ENCODE measurements at regions not wholly inside any gene's neighbourhood (a gene's known extent, or its start where the extent isn't known, plus 50 kb on each side); places are given as distances from the start of the nearest gene placed in this dataset.
"Not testable (repeated sequence)": the region's sequence is repeated elsewhere in the genome, so short reads cannot be mapped to it uniquely, and the experiment has no call there.

GRCh38 chr15:21174761-21175160 is 265.5 kb downstream of the POTEB3 start:
- not testable (repeated sequence) for DNase-seq

DNA sequence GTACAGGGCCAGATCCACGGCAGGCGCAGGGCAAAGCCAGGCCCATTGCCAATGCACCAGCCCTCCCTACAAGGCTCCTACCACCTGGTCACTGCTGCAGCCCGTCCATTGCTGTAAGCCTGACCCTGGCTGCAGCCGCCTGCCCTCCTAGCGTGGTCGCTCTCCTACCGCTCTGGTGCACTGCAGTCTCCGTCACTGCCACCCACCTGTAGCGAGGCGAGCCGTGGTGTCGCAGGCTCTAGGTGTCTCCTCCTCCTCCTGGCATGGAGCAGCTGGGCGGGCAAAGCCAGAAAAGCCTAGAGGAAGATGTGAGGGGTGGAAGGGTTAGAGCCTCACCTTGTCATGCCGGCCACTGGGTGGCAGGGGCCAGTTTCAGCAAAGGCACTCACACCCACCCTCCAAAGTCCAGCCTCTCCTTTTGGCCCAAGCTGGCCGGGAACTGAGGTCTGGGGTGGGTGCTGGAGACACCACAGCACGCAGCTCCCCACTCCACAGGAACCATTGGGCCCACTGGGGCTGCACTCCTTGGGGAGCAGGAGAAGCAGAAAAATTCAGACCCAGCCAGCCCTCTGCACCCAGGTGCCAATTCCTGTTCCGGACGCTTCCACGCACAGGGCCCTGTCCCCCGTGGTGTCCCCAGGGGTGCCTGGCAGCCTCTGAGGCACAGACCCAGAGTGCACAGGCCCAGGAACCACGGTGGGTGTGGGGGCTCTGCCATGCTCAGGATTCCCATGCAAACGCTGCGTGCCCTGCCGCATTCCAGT is 285.3 kb upstream of the POTEB2 start:
- not testable (repeated sequence) for DNase-seq

DNA sequence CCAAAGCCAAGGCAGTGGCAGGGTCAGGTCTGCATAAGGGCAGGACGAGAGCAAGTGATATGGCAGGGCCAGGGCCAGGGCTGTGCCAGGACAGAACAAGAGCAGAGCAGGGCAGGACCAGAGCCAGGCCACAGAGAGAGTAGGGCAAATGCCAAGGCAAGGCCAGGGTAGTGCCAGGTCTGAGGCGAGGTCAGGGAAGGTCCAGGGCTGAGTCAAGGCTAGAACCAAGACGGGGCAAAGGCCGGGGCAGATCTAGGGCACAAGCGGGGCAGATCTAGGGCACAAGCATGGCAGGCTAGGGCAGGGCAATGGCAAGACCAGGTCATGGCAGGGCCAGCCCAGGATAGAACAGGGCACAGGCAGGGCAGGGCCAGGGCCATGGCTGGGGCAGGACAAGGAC is 282.0 kb upstream of the POTEB2 start:
- DNase-seq = not testable (repeated sequence)

DNA sequence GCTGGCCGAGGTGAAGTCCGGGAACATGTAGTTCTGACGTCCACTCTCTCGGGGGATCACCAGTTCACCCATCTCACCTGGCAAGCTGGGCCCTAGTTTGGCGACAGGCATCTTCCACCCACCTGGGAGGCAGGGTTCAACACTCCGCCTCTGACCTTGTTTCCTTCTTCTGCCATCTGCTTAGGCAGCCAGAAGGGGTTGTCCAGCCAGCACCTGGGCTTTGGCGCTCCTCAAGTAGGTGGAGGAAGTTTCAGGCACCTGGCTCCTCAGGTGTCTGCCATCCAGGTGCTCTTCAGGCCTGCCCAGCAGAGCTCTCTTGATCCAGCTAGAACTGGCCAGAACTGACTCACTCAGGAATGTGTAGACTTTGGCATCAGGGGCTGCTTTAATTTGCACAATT is 267.8 kb upstream of the POTEB2 start:
- DNase-seq = not testable (repeated sequence)

DNA sequence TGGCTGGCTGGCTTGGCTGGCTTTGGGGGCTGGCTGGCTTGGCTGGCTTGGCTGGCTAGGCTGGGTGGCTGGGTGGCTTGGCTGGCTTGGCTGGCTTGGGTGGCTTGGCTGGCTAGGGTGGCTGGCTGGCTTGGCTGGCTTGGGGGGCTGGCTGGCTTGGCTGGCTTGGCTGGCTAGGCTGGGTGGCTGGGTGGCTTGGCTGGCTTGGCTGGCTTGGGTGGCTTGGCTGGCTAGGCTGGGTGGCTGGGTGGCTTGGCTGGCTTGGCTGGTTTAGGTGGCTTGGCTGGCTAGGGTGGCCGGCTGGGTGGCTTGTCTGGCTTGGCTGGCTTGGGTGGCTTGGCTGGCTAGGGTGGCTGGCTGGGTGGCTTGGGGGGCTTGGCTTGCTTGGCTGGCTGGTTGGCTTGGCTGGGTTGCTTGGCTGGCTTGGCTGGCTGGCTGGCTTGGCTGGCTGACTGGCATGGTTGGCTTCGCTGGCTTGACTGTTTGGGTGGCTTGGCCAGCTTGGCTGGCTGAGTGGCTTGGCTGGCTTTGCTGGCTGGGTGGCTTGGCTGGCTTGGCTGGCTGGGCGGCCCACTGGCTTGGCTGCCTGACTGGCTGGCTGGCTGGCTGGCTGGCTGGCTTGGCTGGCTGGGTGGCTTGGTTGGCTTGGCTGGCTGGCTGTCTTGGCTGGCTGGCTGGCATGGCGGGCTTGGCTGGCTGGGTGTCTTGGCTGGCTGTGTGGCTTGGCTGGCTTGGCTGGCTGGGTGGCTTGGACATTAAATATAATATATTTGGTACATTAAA is 246.3 kb upstream of the POTEB2 start:
- not testable (repeated sequence) for DNase-seq

GRCh38 chr15:21111861-21112260 is 245.7 kb upstream of the POTEB2 start:
- DNase-seq = peak in 2 of 5 experiments; percentile 3 to 16

GRCh38 chr15:21111172-21111571 is 245.1 kb upstream of the POTEB2 start:
- not testable (repeated sequence) for DNase-seq

GRCh38 chr15:21110187-21110804 is 244.2 kb upstream of the POTEB2 start:
- DNase-seq = peak in 2 of 5 experiments; percentile 50 to 57

GRCh38 chr15:21108384-21108783 is 242.3 kb upstream of the POTEB2 start:
- DNase-seq = not testable (repeated sequence)

DNA sequence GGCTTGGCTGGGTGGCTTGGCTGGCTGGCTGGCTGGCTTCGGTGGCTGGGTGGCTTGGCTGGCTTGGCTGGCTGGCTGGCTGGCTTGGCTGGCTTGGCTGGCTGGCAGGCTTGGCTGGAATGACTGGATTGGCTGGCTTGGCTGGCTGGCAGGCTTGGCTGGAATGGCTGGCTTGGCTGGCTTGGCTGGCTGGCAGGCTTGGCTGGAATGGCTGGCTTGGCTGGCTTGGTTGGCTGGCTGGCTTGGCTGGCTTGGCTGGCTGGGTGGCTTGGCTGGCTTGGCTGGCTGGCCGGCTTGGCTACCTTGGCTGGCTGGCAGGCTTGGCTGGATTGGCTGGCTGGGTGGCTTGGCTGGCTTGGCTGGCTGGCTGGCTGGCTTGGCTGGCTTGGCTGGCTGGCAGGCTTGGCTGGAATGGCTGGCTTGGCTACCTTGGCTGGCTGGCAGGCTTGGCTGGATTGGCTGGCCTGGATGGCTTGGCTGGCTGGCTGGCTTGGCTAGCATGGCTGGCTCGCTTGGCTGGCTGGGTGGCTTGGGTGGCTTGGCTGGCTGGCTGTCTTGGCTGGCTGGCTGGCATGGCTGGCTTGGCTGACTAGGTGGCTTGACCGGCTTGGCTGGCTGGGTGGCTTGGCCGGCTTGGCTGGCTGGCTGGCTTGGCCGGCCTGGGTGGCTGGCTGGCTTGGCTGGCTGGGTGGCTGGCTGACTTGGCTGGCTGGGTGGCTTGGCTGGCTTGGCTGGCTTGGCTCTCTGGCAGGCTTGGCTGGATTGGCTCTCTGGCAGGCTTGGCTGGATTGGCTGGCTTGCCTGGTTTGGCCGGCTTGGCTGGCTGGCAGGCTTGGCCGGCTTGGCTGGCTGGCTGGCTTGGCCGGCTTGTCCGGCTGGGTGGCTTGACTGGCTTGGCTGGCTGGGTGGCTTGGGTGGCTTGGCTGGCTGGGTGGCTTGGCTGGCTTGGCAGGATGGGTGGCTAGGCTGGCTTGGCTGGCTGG is 241.6 kb upstream of the POTEB2 start:
- peak in 2 of 5 experiments; percentile 21 to 40 for DNase-seq

DNA sequence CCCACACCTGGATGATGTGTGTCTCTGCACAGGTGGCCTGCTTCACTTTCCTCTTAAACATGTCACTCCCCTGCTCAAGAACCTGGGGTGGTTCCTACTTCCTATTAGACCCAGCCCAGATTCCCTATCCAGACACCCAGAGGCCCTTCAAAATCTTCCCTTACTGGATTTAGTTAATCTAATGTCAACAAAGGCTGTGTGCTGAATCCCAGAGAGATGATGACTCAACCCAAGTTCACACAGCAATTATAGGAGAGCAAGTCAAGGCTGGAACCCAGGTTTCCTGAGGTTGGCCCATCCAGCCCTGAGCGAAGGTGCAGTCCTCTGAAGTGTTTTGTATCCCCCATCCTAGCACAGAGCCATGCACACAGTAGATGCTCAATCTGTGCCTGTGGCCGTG is 230.5 kb upstream of the POTEB2 start:
- DNase-seq = not testable (repeated sequence)

DNA sequence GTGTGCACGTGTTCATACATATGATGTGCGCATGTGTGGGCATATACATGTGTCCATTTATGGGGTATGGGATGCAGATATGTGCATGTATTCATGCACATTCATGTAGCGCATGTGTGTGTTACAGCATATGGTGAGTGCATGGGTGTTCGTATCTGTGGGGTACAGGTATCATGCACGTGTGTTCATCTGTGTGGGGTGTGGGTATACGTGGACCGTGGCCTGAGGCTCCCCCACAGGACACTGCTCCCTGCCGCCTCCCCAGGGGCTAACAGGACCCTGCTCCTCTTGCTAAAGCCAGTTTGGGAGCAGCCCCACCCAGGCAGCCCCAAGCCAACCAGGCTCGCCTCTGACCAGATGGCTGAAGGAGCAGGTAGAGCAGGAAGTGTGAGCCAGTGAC is 213.4 kb upstream of the POTEB2 start:
- DNase-seq = not testable (repeated sequence)

DNA sequence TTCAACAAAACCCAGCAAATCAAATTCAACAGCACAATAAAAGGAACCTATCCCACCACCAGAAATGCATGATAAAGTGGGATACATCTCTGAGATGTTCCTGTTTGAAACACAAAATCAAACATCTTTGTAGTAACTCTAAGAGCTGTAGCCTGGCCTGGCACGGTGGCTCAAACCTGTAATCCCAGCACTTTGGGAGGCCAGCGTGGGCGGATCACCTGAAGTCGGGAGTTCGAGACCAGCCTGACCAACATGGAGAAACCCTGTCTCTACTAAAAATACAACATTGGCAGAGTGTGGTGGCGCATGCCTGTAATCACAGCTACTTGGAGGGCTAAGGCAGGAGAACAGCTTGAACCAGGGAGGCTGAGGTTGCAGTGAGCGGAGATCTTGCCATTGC is 202.8 kb upstream of the POTEB2 start:
- DNase-seq = not testable (repeated sequence)

- DNase-seq = not testable (repeated sequence)
These were observed 197.4 kb upstream of the POTEB2 start for GRCh38 chr15:21063512-21063911.

DNA sequence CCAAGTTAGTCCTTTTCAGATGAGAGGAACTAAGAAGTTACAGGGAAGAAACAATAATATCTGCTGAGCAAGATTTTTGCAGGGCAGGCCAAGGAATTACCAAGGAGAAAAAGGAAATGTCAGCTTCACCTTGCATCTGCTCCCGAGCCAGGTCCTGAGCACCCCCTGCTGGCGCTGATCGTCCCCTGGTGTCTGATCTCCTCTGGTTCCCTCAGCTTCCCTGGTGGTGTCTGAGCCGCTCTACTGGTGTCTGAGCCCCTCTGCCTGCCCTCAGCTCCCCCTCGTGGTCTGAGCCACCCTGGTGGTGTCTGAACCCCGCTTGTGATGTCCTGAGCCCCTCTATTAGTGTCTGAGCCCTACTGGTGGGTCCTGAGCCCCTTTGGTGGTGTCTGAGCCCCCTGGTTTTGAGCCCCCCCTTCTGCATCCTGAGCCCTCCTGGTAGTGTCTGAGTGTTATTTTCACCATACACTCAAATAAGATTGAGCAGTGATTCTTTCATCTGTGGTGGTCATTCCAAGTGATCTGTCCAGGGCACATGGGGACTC is 196.6 kb upstream of the POTEB2 start:
- not testable (repeated sequence) for DNase-seq

DNA sequence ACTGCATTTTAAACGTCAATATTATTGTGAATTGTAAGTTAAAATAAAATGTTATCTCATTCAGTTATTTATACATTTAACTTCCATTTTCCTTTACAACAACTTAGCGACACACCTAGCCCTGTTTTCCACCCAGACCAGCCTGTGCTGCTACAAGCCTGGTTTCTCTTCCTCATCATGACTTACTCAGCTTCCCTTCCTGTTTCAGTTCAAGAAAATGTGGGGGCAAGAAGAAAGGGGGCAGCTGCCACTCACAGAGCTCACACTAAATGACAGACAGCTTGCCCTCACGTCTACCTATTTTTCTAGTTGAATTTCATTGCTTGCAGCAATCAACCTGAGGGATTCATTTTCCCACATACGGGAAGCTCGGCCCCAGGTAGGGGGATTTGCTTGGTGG is 185.8 kb upstream of the POTEB2 start:
- DNase-seq = not testable (repeated sequence)

DNA sequence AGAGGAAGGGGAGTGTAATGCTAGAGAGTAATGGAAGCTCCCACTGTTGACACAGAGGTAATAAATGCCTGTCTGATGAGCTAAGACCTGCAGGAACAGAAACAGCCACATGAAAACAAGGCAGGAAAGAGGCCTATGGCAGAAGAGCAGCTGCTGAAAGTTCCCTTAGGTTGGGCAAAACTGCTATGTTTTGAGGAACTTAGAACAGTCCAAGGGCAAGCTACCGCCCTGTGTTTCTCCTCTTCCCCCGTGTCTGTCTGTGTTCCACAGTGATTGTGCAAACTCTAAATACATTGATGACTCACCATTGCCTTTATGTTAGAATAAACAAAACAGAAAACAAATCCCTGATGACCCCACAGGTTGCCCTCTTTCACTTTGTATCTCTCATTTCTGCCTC is 165.6 kb upstream of the POTEB2 start:
- DNase-seq = not testable (repeated sequence)

DNA sequence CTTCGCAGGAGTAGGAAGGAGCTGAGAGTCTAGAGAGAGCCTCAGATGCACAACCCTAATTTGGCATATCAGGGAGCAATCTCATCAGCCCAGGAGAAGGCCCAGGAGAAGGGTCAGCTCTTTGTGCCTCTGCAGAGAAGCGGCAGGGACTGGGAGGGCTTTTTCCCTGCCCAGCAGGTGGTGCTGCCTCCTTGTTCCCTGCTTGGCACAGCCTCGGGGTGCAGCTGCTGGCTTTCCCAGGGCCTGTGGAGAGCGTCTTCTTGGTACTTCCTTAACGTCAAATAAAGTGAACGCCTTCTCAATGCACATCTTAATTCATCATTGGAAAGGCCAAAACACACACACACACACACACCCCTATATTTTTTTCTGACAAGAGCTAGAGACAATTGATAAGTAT is 162.9 kb upstream of the POTEB2 start:
- not testable (repeated sequence) for DNase-seq

- DNase-seq = not testable (repeated sequence)
These were observed 161.8 kb upstream of the POTEB2 start for GRCh38 chr15:21027942-21028341.

DNA sequence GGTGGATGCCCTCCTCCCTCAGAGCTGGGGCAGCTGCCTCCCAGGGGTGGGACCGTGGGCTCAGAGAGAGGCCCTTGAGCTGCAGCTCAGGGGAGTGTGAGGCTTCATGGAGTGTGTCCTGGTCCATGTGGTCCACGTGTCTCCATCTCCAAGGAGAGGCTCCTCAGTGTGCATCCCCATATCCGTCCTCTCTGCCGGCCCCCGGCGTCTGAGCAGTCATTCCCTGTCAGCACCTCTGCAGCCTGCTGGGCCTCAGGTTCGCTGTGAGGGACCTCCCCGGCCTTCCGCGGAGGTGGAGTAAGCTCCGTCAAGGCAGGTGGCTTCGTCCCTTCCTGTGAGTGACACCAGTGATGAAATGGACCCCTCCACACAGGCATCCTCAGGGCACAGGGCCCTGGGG is 160.7 kb upstream of the POTEB2 start:
- not testable (repeated sequence) for DNase-seq

- not testable (repeated sequence) for DNase-seq
These were observed 158.3 kb upstream of the POTEB2 start for GRCh38 chr15:21024235-21024987.

Measured in T-helper 2 cell (primary cell).